ENCODE measurements at regions not wholly inside any gene's neighbourhood (a gene's known extent, or its start where the extent isn't known, plus 50 kb on each side); places are given as distances from the start of the nearest gene placed in this dataset.

DNA sequence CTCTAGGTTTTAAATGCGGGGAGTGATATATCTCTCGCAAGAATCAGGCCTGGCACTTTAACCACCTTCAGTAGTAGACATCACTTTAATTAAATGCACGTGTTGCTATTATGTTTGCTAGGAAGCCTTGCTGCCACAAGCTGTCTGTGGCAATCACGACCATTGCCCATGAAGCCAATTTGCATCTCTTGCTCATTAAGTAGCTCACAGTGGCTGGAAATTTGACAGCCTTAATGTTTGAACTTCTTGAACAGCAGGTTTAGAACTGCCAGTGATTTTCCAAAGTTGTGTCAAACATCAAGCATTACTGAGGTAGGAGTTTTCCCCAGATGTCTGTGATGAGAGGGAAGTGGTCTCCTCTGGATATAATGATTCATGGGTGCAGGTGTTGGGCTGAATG lies 642.3 kb upstream of the CPEB2 start:
- 54 to 63% methylated on average over 4 of the region's 4 CpGs for WGBS, 2 donors
- H3K27me3 ChIP-seq: no peaks in the 10 kb centered on the region
- no peak for DNase-seq (ENCODE audit: low spot score in 2 of 2)
- no peaks in the 10 kb centered on the region for H3K4me1 ChIP-seq
- H3K4me3 ChIP-seq: no peak overlapping the region
- no peaks in the 10 kb centered on the region for H3K9me3 ChIP-seq
- no peaks in the 10 kb centered on the region for H3K36me3 ChIP-seq
- no peak for TF ChIP-seq CTCF (IDR thresholded peaks at IDR 0.05)
- TF ChIP-seq POLR2A (IDR thresholded peaks at IDR 0.05): no peak
- TF ChIP-seq EP300 (IDR thresholded peaks at IDR 0.05): no peak
- H3K27ac ChIP-seq: no peak overlapping the region

- no peaks in the 10 kb centered on the region for H3K27me3 ChIP-seq
- H3K27ac ChIP-seq: no peak overlapping the region
- no peaks in the 10 kb centered on the region for H3K36me3 ChIP-seq
- DNase-seq (ENCODE audit: low spot score in 2 of 2): no peak
- no peaks in the 10 kb centered on the region for H3K9me3 ChIP-seq
- no peaks in the 10 kb centered on the region for H3K4me1 ChIP-seq
- H3K4me3 ChIP-seq: no peak overlapping the region
- 77 to 82% methylated on average over 3 of the region's 3 CpGs for WGBS, 2 donors
- TF ChIP-seq CTCF (IDR thresholded peaks at IDR 0.05) (no peak), POLR2A (IDR thresholded peaks at IDR 0.05) (no peak)
Measured at GRCh38 chr4:14361084-14361483, 641.2 kb upstream of the CPEB2 start.

DNA sequence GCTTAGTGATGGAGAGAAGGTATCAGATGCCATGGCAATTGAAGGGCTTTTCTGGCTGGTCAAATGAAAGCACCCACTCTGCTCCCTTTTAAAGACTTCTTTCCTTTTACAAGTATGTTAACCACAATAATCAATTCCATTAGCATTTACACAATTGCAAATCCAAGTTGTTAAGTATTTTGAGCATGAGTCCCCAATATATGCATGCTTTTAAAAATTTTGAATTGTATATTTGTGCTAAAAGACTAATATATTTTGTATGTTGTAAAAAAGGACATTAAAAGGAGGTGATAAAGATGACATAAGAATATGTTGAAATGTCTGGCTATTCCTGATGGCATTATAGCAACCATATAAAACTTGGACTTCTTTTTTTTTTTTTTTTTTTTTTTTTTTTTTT lies 639.9 kb upstream of the CPEB2 start:
- Histone ChIP-seq H3K4me1 (no peaks in the 10 kb centered on the region), H3K27ac (no peak overlapping the region), H3K27me3 (no peaks in the 10 kb centered on the region), H3K4me3 (no peak overlapping the region), H3K9me3 (no peaks in the 10 kb centered on the region), H3K36me3 (no peaks in the 10 kb centered on the region)
- TF ChIP-seq EP300 (IDR thresholded peaks at IDR 0.05) (no peak), POLR2A (IDR thresholded peaks at IDR 0.05) (no peak), CTCF (IDR thresholded peaks at IDR 0.05) (no peak)
- no peak for DNase-seq (ENCODE audit: low spot score in 2 of 2)

DNA sequence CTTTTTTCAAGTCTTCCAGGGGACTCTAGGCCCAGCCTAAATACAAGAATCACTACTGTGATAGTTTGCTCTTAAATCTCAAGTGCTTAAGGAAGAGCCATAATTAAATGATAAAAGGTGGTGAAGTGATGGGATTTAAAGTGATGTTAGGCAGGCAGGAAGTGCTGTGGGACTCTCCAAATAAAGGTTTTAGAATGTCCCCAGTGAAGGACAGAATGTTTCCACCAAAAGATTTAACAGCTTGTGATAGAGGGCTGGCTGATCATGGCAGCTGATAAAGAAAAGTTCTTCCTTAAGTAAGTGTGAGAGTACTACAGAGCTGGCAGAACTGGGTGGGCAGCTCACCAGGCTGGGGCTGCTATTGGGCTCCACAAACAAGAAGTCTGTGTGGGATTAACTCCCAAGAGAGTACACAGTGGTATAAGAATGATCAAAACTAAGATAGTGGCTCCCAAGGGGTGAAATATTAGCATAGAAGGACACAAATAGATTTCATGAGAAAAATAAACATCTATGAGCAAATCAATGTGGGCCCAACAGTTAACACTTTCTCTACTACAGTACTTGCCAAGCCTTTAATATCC lies 637.2 kb upstream of the CPEB2 start:
- TF ChIP-seq EP300 (IDR thresholded peaks at IDR 0.05): no peak
- TF ChIP-seq POLR2A (IDR thresholded peaks at IDR 0.05): no peak
- TF ChIP-seq CTCF (IDR thresholded peaks at IDR 0.05): no peak
- Histone ChIP-seq H3K36me3 (no peaks in the 10 kb centered on the region), H3K9me3 (no peaks in the 10 kb centered on the region), H3K27ac (no peak overlapping the region), H3K27me3 (no peaks in the 10 kb centered on the region), H3K4me1 (no peaks in the 10 kb centered on the region), H3K4me3 (no peak overlapping the region)
- no peak for DNase-seq (ENCODE audit: low spot score in 2 of 2)

- no peak for DNase-seq (ENCODE audit: low spot score in 2 of 2)
- TF ChIP-seq EP300 (IDR thresholded peaks at IDR 0.05) (no peak), POLR2A (IDR thresholded peaks at IDR 0.05) (no peak)
- H3K9me3 ChIP-seq: no peaks in the 10 kb centered on the region
- no peaks in the 10 kb centered on the region for H3K4me1 ChIP-seq
- WGBS, 2 donors: 52 to 55% methylated on average over 4 of the region's 4 CpGs
- no peaks in the 10 kb centered on the region for H3K36me3 ChIP-seq
- H3K4me3 ChIP-seq: no peak overlapping the region
- H3K27me3 ChIP-seq: no peaks in the 10 kb centered on the region
- H3K27ac ChIP-seq: no peak overlapping the region
Measured at GRCh38 chr4:14368391-14368790, 633.9 kb upstream of the CPEB2 start.

- Histone ChIP-seq H3K4me1 (no peaks in the 10 kb centered on the region), H3K9me3 (no peaks in the 10 kb centered on the region), H3K27me3 (no peaks in the 10 kb centered on the region), H3K4me3 (no peak overlapping the region), H3K36me3 (no peaks in the 10 kb centered on the region), H3K27ac (no peak overlapping the region)
- no peak for DNase-seq (ENCODE audit: low spot score in 2 of 2)
- no peak for TF ChIP-seq CTCF (IDR thresholded peaks at IDR 0.05)
- TF ChIP-seq POLR2A (IDR thresholded peaks at IDR 0.05): no peak
- no peak for TF ChIP-seq EP300 (IDR thresholded peaks at IDR 0.05)
- WGBS, 2 donors: 69 to 71% methylated on average over 5 of the region's 5 CpGs
Measured at GRCh38 chr4:14371131-14371530, 631.1 kb upstream of the CPEB2 start.

All from tibial nerve (tissue), 4 donors.